ENCODE measurements at regions not wholly inside any gene's neighbourhood (a gene's known extent, or its start where the extent isn't known, plus 50 kb on each side); places are given as distances from the start of the nearest gene placed in this dataset.

GRCh38 chr1:17890815-17891191 is 135.7 kb downstream of the ACTL8 start:
- DNase-seq (ENCODE audit: low spot score): no peak
- in situ Hi-C loops (cut with MboI; ENCODE audit: low pct_unique_long_range_greater_than_20kb, low sequenced_read_pairs, unreplicated experiment): no loop called here
- no peak for TF ChIP-seq CTCF (IDR thresholded peaks at IDR 0.05; ENCODE audit: extremely low read depth, insufficient read depth, missing control alignments)

- in situ Hi-C loops (cut with MboI; ENCODE audit: low pct_unique_long_range_greater_than_20kb, low sequenced_read_pairs, unreplicated experiment): no loop called here
- no peak for DNase-seq (ENCODE audit: low spot score)
- no peak for TF ChIP-seq CTCF (IDR thresholded peaks at IDR 0.05; ENCODE audit: extremely low read depth, insufficient read depth, missing control alignments)
Observed at GRCh38 chr1:17891205-17892110, 136.3 kb downstream of the ACTL8 start.

GRCh38 chr1:17892225-17892624 is 137.1 kb downstream of the ACTL8 start:
- no peak for TF ChIP-seq CTCF (IDR thresholded peaks at IDR 0.05; ENCODE audit: extremely low read depth, insufficient read depth, missing control alignments)
- DNase-seq (ENCODE audit: low spot score): no peak
- in situ Hi-C loops (cut with MboI; ENCODE audit: low pct_unique_long_range_greater_than_20kb, low sequenced_read_pairs, unreplicated experiment): no loop called here

GRCh38 chr1:17892851-17893250 is 137.7 kb downstream of the ACTL8 start:
- in situ Hi-C loops (cut with MboI; ENCODE audit: low pct_unique_long_range_greater_than_20kb, low sequenced_read_pairs, unreplicated experiment): no loop called here

GRCh38 chr1:17893891-17894631 is 138.9 kb downstream of the ACTL8 start:
- DNase-seq (ENCODE audit: low spot score): no peak

More at GRCh38 chr1:17892851-17893250, 137.7 kb downstream of the ACTL8 start:
- no peak for TF ChIP-seq CTCF (IDR thresholded peaks at IDR 0.05; ENCODE audit: extremely low read depth, insufficient read depth, missing control alignments)
- no peak for DNase-seq (ENCODE audit: low spot score)

More at GRCh38 chr1:17893891-17894631, 138.9 kb downstream of the ACTL8 start:
- in situ Hi-C loops (cut with MboI; ENCODE audit: low pct_unique_long_range_greater_than_20kb, low sequenced_read_pairs, unreplicated experiment): no loop called here
- TF ChIP-seq CTCF (IDR thresholded peaks at IDR 0.05; ENCODE audit: extremely low read depth, insufficient read depth, missing control alignments): no peak

Data from GM13977 (cell line).